ENCODE measurements at regions not wholly inside any gene's neighbourhood (a gene's known extent, or its start where the extent isn't known, plus 50 kb on each side); places are given as distances from the start of the nearest gene placed in this dataset.

- TF ChIP-seq POLR2AphosphoS5 (IDR thresholded peaks at IDR 0.05) (no peak), CTCF (IDR thresholded peaks at IDR 0.05) (no peak), POLR2A (IDR thresholded peaks at IDR 0.05) (no peak)
Observed at GRCh38 chr6:80438772-80439171, 332.3 kb downstream of the BCKDHB start.

All from transverse colon (tissue), 4 donors.